Endometrium (tissue), 2 donors: ENCODE measurements at regions not wholly inside any gene's neighbourhood (a gene's known extent, or its start where the extent isn't known, plus 50 kb on each side); places are given as distances from the start of the nearest gene placed in this dataset.
"Not testable (repeated sequence)": the region's sequence is repeated elsewhere in the genome, so short reads cannot be mapped to it uniquely, and the experiment has no call there.

Source experiments
- FAIRE-seq: peaks from 2 replicates; lab custom pipeline; 2012; peaks lifted over from hg19 to GRCh38; lab: Jason Lieb, UNC
- donor health status: control.
- donor health status: control.

- FAIRE-seq: no peak
Observed at GRCh38 chr12:47370421-47370820, 290.7 kb upstream of the AMIGO2 start.

DNA sequence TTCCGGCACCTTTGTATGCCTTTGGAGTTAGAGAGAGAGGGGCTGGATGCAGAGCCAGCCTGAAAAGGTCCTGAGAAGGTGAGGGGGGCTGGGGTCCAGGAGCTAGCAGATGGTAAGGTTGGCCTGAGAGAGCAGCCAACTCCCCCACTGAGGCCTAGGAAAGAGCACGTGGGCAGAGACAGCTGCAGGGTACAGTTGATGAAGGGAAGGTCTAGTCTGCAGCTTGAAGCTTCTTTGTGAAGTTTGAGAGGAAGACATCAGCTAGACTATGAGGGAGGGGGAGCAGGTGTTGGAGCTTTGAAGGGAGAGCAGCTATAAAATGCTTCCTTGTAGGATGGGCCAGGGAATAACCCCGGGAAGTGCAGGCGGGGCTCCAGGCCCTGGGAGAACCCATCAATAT lies 289.3 kb upstream of the AMIGO2 start:
- no peak for FAIRE-seq

DNA sequence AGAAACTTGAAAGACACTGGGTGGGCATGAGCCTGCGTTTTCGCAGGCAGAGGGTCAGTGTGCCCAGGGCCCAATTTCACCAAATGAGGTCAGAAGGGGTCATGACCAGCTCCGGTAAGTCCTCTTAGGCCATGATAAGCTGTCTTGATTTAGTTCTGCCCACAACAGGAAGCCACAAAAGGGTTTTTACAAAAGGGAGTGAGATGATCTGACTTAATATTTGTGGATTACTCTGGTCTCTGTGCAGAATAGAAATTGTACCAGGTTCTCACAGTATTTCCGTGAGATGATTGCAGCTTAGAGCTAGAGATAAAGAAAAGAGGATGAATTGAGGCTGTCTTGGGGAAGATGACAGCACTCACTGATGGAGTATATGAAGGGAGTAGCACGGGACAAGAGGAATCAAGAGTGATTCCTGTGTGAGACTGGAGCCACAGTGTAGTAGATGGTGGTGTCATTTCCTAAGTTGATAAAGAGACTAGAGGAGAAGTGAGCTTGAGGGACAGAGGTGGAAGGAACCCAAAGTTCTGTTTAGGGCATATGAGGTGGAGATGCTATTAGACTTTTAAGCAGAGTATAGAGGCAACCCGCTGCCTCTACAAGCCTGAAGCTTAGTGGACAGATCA lies 288.3 kb upstream of the AMIGO2 start:
- no peak for FAIRE-seq

DNA sequence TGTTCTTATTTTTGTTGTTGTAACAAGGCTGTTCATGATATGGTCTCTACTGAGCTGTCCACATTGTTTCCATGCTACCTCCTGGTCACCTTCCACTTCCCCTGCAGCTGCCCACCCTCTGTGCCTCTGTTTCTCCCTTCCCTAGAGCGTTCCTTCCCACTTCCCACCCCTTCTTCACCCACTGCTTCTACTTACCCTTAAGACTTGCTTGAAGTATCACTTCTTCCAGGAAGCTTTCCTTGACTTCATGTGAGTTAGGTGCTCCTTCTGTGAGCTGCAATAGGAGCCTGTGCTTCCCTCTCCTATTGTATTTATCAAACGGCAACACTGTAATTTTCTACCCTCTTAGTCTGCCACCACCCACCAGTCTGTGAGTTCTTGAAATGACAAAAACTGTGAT lies 286.8 kb upstream of the AMIGO2 start:
- no peak for FAIRE-seq

DNA sequence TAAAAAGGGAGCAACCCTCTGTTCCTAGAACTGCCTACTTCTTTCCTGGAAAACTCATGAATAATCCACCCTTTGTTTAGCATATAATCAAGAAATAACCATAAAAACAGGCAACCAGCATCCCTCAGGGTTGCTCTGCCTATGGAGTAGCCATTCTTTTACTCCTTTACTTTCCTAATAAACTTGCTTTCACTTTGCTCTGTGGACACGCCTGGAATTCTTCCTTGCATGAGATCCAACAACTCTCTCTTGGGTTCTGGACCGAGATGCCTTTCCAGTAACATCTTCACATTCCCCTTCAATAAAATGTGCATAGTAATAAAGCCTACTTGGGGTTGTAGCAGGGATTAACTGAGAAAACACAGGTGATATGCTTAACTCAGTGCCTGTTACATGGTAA lies 286.4 kb upstream of the AMIGO2 start:
- no peak for FAIRE-seq

GRCh38 chr12:47365443-47366076 lies 285.8 kb upstream of the AMIGO2 start:
- FAIRE-seq: not testable (repeated sequence)

DNA sequence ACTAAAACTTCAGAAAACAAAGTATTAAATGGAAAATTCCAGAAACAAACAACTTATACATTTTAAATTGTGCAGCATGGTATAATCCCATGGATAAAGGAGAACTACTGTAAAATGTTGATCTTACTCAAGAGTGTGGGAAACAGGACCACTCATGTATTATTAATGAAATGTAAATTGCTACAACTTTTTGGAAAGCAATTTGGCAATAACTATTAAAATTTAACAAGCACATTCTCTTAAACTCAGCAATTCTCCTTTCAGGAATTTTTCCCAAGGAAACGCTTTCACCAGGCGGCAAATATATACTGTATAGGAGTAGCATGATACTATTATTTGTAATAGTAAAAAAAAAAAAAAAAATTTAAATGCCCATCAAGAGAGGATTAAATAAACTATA lies 284.5 kb upstream of the AMIGO2 start:
- FAIRE-seq: no peak

GRCh38 chr12:47362126-47362705 lies 282.5 kb upstream of the AMIGO2 start:
- FAIRE-seq: no peak

GRCh38 chr12:47361389-47362021 lies 281.7 kb upstream of the AMIGO2 start:
- no peak for FAIRE-seq

DNA sequence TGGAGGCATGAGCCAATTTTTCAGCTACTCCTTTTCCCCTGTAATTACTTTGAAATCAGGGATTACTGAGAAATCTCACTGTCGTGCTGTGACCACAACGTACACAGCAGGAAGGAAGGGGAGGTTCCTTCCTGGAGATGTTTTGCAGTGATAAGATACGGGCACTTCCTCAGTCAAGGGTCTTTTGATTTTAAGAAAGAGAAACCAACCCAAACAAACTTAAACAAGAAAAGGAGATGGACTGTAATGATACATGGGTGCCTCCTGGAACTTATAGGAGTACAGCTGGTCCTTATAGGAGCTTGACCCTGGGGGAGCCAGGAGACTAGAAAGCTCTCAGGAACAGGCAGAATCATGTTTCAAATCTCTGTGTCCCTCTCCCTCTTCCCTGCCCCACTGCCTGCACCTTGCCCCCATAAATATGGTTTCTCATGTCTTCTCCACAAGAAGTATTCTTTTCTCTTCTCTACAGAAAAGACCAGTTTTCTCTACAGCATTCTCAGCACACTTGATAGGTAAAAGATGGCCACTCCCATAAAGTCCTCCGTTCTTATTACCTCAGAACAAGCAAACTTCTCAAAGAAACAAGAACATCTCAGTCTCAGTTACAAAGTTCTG lies 281.1 kb upstream of the AMIGO2 start:
- FAIRE-seq: no peak

- no peak for FAIRE-seq
Observed at GRCh38 chr12:47360093-47360480, 280.3 kb upstream of the AMIGO2 start.

DNA sequence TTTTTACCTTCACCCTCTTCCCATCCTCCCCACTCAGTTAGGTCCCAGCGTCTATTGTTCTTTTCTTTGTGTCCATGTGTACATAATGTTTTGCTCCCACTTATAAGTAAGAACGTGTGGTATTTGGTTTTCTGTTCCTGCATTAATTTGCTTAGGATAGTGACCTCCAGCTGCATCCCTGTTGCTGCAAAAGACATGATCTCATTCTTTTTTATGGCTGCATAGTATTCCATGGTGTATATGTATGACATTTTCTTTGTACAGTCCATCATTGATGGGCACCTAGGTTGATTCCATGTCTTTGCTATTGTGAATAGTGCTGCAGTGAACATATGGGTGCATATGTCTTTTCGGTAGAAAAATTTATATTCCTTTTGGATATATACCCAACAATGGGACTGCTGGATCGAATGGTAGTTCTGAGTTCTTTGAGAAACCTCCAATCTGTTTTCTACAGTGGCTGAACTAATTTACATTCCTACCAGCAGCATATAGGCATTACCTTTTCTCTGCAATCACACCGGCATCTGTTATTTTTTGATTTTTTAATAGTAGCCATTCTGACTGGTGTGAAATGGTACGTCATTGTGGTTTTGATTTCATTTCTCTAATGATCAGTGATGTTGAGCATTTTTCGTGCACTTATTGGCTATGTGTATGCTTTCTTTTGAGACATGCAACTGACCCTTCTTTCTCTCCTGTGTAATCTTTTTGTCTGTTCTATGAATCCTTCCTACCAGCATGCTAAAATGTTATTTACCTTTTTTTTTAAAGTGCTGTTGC lies 279.7 kb upstream of the AMIGO2 start:
- no peak for FAIRE-seq

DNA sequence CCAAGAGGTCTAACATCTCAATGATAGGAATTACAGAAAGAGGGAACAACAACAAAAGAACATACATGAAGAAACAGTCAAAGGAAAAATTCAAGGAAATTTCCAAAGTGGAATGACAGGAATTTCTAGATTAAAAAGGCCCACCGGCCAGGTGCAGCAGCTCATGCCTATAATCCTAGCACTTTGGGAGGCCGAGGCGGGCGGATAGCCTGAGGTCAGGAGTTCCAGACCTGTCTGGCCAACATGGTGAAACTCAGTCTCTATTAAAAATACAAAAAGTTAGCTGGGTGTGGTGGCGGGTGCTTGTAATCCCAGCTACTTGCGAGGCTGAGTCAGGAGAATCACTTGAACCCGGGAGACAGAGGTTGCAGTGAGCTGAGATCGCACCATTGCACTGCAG lies 277.2 kb upstream of the AMIGO2 start:
- FAIRE-seq: not testable (repeated sequence)

DNA sequence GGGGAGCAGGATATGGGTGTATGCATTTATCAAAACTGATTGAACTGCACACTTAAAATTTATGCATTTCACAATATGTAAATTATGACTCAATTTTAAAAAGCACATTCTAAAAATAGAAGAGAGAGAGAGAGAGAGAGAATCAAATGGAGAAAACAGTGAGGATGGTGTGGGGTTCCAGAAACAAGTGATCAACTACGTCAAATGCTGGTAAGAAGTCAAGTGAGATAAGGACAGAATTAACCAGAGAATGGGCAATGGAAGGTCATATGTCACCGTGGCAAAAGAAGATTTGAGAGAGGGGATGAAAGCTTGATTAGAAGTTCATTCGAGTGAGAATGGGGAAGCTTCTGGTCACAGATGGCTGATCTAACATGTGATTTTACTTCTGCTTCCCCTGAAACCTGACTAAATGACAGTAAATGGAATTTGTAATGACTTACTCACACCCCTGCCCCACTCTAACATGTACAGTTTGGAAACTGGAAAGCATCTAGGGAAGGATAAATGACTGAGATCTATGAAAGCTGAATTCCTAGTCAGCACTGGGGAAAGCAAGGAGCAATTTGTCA lies 276.5 kb upstream of the AMIGO2 start:
- FAIRE-seq: no peak

- FAIRE-seq: no peak
Observed at GRCh38 chr12:47353508-47353907, 273.7 kb upstream of the AMIGO2 start.

DNA sequence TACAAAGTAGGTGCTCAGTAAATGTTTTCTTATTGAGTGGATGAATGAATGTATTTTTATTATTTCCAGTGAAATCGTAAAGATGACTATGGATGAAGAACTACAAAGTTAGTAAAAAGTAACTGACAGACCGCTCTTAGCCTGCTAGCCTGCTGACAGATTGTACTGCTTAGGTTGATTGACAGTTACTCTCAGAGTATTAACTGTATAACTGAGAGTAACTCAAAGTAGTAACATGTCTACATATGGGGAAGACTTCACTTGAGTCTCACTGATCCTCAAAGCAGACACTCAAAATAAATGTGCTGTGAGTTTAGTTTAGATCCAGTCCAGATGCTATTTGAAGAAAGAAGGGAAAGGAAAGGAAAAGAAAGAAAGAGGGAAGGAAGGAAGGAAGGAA lies 272.3 kb upstream of the AMIGO2 start:
- FAIRE-seq: no peak

- no peak for FAIRE-seq
Observed at GRCh38 chr12:47351526-47351925, 271.8 kb upstream of the AMIGO2 start.

- FAIRE-seq: no peak
Observed at GRCh38 chr12:47350062-47350408, 270.3 kb upstream of the AMIGO2 start.

- no peak for FAIRE-seq
Observed at GRCh38 chr12:47349137-47350061, 269.6 kb upstream of the AMIGO2 start.

DNA sequence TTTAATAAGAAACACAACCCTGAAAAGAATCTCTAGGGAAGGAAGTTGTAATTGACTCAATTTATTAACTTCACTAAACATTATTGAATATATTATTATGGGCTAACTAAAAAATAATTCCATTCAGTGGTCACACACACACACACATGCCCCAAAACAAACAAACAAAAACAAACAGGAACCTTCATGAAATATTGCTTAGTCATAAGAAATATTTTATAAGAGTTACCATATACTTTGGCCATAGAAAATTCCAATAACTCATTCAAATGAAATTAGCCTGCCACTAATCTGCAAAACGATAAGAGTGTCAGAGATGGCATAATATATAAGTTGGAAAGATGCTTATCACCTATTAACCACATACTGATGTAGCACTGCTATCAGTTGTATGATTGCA lies 268.4 kb upstream of the AMIGO2 start:
- FAIRE-seq: no peak
